Stimulated activated naive B cell treated with anti-CD40 and anti-IgM and Interleukin-4, amounts not matched to agents 10 μg/mL and 1 μg/mL and 100 μg/mL, for 72 hours (primary cell): ENCODE measurements at regions not wholly inside any gene's neighbourhood (a gene's known extent, or its start where the extent isn't known, plus 50 kb on each side); places are given as distances from the start of the nearest gene placed in this dataset.
"Not testable (repeated sequence)": the region's sequence is repeated elsewhere in the genome, so short reads cannot be mapped to it uniquely, and the experiment has no call there.

Experiments
- ATAC-seq, 2 donors: fragments of 150-1000 bp; cut with Tn5 transposase; replicated peaks; 2 replicates each; pipeline ENCODE4 v1.10.0; 2021; ENCODE audit warnings: moderate library complexity in 1 of 2
- DNase-seq: peaks from one replicate; pipeline ENCODE4 v3.0.0; 2021
- H3K27ac Mint-ChIP-seq: one replicate; pipeline ENCODE4 v1.8.0; 2022; ENCODE audit warnings: mild to moderate bottlenecking, mixed read lengths
- H3K27me3 Mint-ChIP-seq, 2 donors: one replicate each; pipeline ENCODE4 v1.8.0; 2022; ENCODE audit warnings: mixed read lengths in 2 of 2
- H3K36me3 Mint-ChIP-seq, 2 donors: one replicate each; pipeline ENCODE4 v1.8.0; 2022; ENCODE audit warnings: mixed read lengths in 2 of 2, mild to moderate bottlenecking in 1 of 2
- H3K4me1 Mint-ChIP-seq, 2 donors: one replicate each; pipeline ENCODE4 v1.8.0; 2022; ENCODE audit warnings: mixed read lengths in 2 of 2, mild to moderate bottlenecking in 1 of 2
- H3K4me3 Mint-ChIP-seq, 2 donors: one replicate each; pipeline ENCODE4 v1.8.0; 2022; ENCODE audit warnings: mild to moderate bottlenecking in 2 of 2, mixed read lengths in 2 of 2, moderate library complexity in 1 of 2
- H3K9me3 Mint-ChIP-seq, 2 donors: one replicate each; pipeline ENCODE4 v1.8.0; 2022; ENCODE audit warnings: mixed read lengths in 2 of 2, mild to moderate bottlenecking in 1 of 2

- ATAC-seq (no peak), DNase-seq (no peak)
- Mint-ChIP-seq H3K27ac (no peak overlapping the region), H3K4me1 (no peaks in the 10 kb centered on the region), H3K9me3 (no peaks in the 10 kb centered on the region), H3K27me3 (no peaks in the 10 kb centered on the region), H3K36me3 (no peaks in the 10 kb centered on the region), H3K4me3 (no peak overlapping the region)
Observed at GRCh38 chr18:71352618-71353017, 1063.8 kb downstream of the SOCS6 start.

DNA sequence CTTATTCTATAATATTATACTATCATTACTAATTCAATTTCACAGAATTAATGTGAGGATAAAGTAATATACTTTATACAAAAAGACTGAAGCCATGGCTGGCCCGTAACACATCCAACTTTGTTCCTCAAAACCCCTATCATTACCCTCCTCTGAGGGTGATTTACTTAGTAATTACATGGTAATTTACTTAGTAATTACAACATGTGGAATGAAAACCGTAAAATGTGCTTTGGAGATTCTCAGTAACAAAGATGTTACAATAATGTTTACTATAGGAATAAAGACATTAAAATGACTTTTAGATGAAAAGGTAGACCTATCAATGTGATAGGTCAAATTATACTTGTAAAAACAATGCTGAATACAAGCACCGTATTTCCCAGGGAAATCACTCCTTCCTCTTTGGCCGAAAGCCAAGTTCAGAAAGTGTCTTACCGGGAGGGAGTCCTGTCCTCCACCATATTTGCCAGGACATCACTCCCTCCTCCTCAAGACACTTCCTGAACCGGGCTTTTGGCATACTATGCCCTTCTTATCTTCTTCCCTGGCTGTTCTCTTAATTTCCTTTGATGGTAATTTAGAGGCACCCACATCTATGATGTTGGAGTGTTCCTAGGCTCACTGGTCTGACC, 1047.8 kb downstream of the SOCS6 start:
- no peak for ATAC-seq
- H3K27ac Mint-ChIP-seq, result no peak overlapping the region
- no peak for DNase-seq
- H3K4me1 Mint-ChIP-seq, result no peaks in the 10 kb centered on the region
- no peaks in the 10 kb centered on the region for H3K9me3 Mint-ChIP-seq
- H3K27me3 Mint-ChIP-seq, result no peaks in the 10 kb centered on the region
- no peak overlapping the region for H3K4me3 Mint-ChIP-seq
- no peaks in the 10 kb centered on the region for H3K36me3 Mint-ChIP-seq

DNA sequence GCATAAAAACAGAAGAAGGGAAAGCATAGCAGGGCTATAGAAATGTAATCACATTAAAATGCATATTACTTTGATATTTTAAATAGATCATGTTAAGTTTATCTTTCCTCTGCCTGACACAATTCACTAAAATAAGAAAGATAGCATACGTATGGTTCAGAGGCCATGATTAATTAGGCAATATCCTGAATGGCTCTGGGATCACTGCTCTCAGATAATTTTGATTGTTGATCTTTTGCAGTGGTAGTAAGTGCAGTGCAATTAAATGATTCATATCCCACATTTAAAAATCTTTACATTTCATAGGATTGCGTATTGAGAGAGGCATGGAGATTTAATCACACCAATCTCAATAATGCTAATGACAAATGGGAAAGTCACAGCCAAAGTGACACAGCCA, 1040.7 kb downstream of the SOCS6 start:
- H3K36me3 Mint-ChIP-seq, result no peaks in the 10 kb centered on the region
- H3K4me3 Mint-ChIP-seq, result no peak overlapping the region
- no peaks in the 10 kb centered on the region for H3K27me3 Mint-ChIP-seq
- H3K9me3 Mint-ChIP-seq, result peaks cover 3 to 7% of the 10 kb centered on the region in 2 donors
- no peak overlapping the region for H3K27ac Mint-ChIP-seq
- DNase-seq (no peak), ATAC-seq (no peak)
- no peaks in the 10 kb centered on the region for H3K4me1 Mint-ChIP-seq

- H3K36me3 Mint-ChIP-seq, result no peaks in the 10 kb centered on the region
- no peak overlapping the region for H3K4me3 Mint-ChIP-seq
- H3K27me3 Mint-ChIP-seq, result no peaks in the 10 kb centered on the region
- peaks cover 4 to 7% of the 10 kb centered on the region in 2 donors for H3K9me3 Mint-ChIP-seq
- no peak overlapping the region for H3K27ac Mint-ChIP-seq
- no peak for DNase-seq
- ATAC-seq, result no peak
- H3K4me1 Mint-ChIP-seq, result no peaks in the 10 kb centered on the region
Observed at GRCh38 chr18:71329114-71329513, 1040.3 kb downstream of the SOCS6 start.

- no peak overlapping the region for H3K4me3 Mint-ChIP-seq
- no peaks in the 10 kb centered on the region for H3K36me3 Mint-ChIP-seq
- no peaks in the 10 kb centered on the region for H3K27me3 Mint-ChIP-seq
- no peak overlapping the region for H3K27ac Mint-ChIP-seq
- no peak for ATAC-seq
- H3K4me1 Mint-ChIP-seq, result no peaks in the 10 kb centered on the region
- peaks cover 4 to 7% of the 10 kb centered on the region in 2 donors for H3K9me3 Mint-ChIP-seq
- no peak for DNase-seq
Observed at GRCh38 chr18:71327850-71328249, 1039.0 kb downstream of the SOCS6 start.

- Mint-ChIP-seq H3K27ac (no peak overlapping the region), H3K27me3 (no peaks in the 10 kb centered on the region), H3K4me3 (no peak overlapping the region), H3K9me3 (peaks cover 4 to 7% of the 10 kb centered on the region in 2 donors), H3K36me3 (no peaks in the 10 kb centered on the region), H3K4me1 (no peaks in the 10 kb centered on the region)
- no peak for DNase-seq
- ATAC-seq, result no peak
Observed at GRCh38 chr18:71327441-71327840, 1038.6 kb downstream of the SOCS6 start.

GRCh38 chr18:71326826-71327225, 1038.0 kb downstream of the SOCS6 start:
- Mint-ChIP-seq H3K4me1 (no peaks in the 10 kb centered on the region), H3K36me3 (no peaks in the 10 kb centered on the region), H3K27me3 (no peaks in the 10 kb centered on the region), H3K4me3 (no peak overlapping the region), H3K27ac (no peak overlapping the region), H3K9me3 (peaks cover 4 to 7% of the 10 kb centered on the region in 2 donors)
- DNase-seq (no peak), ATAC-seq (no peak)

GRCh38 chr18:71324356-71324755, 1035.5 kb downstream of the SOCS6 start:
- Mint-ChIP-seq H3K36me3 (no peaks in the 10 kb centered on the region), H3K27ac (no peak overlapping the region), H3K4me3 (no peak overlapping the region), H3K9me3 (peaks cover 4 to 7% of the 10 kb centered on the region in 2 donors), H3K4me1 (no peaks in the 10 kb centered on the region), H3K27me3 (no peaks in the 10 kb centered on the region)
- ATAC-seq (no peak), DNase-seq (no peak)

GRCh38 chr18:71322201-71322600, 1033.4 kb downstream of the SOCS6 start:
- Mint-ChIP-seq H3K4me1 (no peaks in the 10 kb centered on the region), H3K36me3 (no peaks in the 10 kb centered on the region), H3K27me3 (no peaks in the 10 kb centered on the region), H3K27ac (no peak overlapping the region), H3K4me3 (no peak overlapping the region), H3K9me3 (peaks cover 4 to 7% of the 10 kb centered on the region in 2 donors)
- ATAC-seq, result no peak
- DNase-seq, result no peak

DNA sequence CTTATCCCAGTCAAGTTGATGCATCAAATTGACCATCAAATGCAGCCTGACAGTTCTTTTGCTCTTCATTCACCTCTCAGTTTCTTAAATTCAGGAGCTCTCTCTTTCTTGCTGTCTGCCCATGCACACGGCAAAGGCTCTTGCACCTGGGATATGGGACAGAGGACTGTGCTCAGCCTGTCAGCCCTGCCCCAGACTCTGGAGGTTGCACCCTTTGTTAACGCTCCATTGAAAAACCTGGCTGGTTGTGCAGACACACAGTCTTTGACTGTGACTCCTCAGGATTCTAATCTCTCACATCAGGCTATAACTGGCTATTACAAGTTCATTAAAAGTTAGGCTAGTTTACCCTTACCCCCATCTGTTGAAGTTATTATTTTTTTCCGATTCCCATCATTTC, 1032.5 kb downstream of the SOCS6 start:
- Mint-ChIP-seq H3K27me3 (no peaks in the 10 kb centered on the region), H3K27ac (no peak overlapping the region), H3K4me1 (no peaks in the 10 kb centered on the region), H3K9me3 (peaks cover 4 to 7% of the 10 kb centered on the region in 2 donors), H3K4me3 (no peak overlapping the region), H3K36me3 (no peaks in the 10 kb centered on the region)
- DNase-seq (no peak), ATAC-seq (no peak)

GRCh38 chr18:71304856-71305255, 1016.0 kb downstream of the SOCS6 start:
- Mint-ChIP-seq H3K4me3 (no peak overlapping the region), H3K27me3 (no peaks in the 10 kb centered on the region), H3K4me1 (no peaks in the 10 kb centered on the region), H3K36me3 (no peaks in the 10 kb centered on the region), H3K9me3 (peaks cover 0 to 2% of the 10 kb centered on the region in 2 donors), H3K27ac (no peak overlapping the region)
- DNase-seq (no peak), ATAC-seq (no peak)

GRCh38 chr18:71303743-71304142, 1014.9 kb downstream of the SOCS6 start:
- not testable (repeated sequence) for H3K4me3 Mint-ChIP-seq, H3K27me3 Mint-ChIP-seq, DNase-seq, H3K4me1 Mint-ChIP-seq, H3K9me3 Mint-ChIP-seq, ATAC-seq, H3K36me3 Mint-ChIP-seq, H3K27ac Mint-ChIP-seq

GRCh38 chr18:71301596-71301995, 1012.8 kb downstream of the SOCS6 start:
- no peak for DNase-seq
- Mint-ChIP-seq H3K36me3 (no peaks in the 10 kb centered on the region), H3K9me3 (peaks cover 0 to 2% of the 10 kb centered on the region in 2 donors), H3K4me1 (no peaks in the 10 kb centered on the region), H3K27ac (no peak overlapping the region), H3K4me3 (no peak overlapping the region), H3K27me3 (no peaks in the 10 kb centered on the region)
- no peak for ATAC-seq

GRCh38 chr18:71294201-71294600, 1005.4 kb downstream of the SOCS6 start:
- H3K4me3 Mint-ChIP-seq, H3K27ac Mint-ChIP-seq, H3K27me3 Mint-ChIP-seq, H3K9me3 Mint-ChIP-seq, H3K4me1 Mint-ChIP-seq, H3K36me3 Mint-ChIP-seq, DNase-seq, ATAC-seq: not testable (repeated sequence)

DNA sequence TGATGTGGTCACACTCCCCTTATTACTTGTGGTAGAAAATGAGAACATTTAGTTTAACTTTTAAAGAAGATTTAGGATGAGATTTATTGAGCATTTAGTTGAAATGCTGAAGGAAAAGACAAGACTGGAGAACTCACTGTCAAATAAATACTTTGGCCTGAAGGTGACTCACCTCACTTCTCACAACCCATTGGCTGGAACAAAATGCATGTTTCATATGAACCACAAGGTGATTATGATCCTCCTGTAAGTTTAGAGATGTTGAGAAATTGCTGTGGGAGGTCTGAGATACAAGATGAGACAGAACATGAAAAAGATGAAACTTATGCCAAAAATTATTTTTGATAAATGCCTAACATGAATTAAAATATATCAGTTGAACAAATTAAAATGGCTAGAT, 1004.5 kb downstream of the SOCS6 start:
- Mint-ChIP-seq H3K36me3 (no peaks in the 10 kb centered on the region), H3K27ac (no peak overlapping the region), H3K4me1 (no peaks in the 10 kb centered on the region), H3K4me3 (no peak overlapping the region), H3K27me3 (no peaks in the 10 kb centered on the region), H3K9me3 (no peaks in the 10 kb centered on the region)
- ATAC-seq, result no peak
- DNase-seq, result no peak

GRCh38 chr18:71287268-71287667, 998.4 kb downstream of the SOCS6 start:
- DNase-seq, result no peak
- no peaks in the 10 kb centered on the region for H3K4me1 Mint-ChIP-seq
- H3K9me3 Mint-ChIP-seq, result peaks cover 0 to 3% of the 10 kb centered on the region in 2 donors
- H3K27ac Mint-ChIP-seq, result no peak overlapping the region
- ATAC-seq, result no peak
- H3K36me3 Mint-ChIP-seq, result no peaks in the 10 kb centered on the region
- H3K4me3 Mint-ChIP-seq, result no peak overlapping the region
- no peaks in the 10 kb centered on the region for H3K27me3 Mint-ChIP-seq
